ENCODE measurements at regions not wholly inside any gene's neighbourhood (a gene's known extent, or its start where the extent isn't known, plus 50 kb on each side); places are given as distances from the start of the nearest gene placed in this dataset.
"Not testable (repeated sequence)": the region's sequence is repeated elsewhere in the genome, so short reads cannot be mapped to it uniquely, and the experiment has no call there.

DNA sequence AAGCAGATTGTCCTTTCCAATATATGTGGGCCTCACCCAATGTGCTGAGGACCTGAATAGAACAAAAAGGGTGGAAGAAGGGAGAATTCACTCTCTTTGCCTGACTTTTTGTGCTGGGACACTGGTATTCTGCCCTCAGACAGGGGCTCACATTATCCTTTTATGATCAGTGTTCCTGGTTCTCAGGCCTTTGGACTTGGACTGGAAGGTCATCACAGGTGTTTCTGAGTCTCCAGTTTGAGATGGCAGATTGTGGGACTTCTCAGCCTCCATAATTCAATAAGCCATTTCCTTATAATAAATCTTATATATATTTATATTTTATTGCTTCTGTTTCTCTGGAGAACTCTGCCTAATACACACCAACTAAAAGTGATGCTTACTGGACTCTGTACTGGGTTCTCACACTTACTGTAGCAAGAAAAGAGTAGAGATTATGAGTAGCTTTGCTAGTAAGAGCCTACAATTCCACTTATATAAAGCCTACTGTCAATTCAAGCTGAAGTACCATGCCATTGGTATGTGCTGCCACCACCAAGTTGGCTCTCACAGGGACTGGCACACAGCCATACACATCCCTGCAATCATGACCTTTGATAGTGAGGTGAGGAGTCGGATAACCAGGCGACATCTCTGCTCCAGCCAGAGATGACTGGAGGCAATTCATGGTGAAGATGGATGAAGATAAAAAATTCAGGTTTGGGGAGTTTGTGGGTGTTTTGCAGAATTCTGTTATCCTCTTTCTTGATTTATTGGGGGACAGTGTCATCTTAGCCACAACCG lies 130.7 kb upstream of the NR3C1 start:
- DNase-seq (ENCODE audit: low spot score) = no peak

DNA sequence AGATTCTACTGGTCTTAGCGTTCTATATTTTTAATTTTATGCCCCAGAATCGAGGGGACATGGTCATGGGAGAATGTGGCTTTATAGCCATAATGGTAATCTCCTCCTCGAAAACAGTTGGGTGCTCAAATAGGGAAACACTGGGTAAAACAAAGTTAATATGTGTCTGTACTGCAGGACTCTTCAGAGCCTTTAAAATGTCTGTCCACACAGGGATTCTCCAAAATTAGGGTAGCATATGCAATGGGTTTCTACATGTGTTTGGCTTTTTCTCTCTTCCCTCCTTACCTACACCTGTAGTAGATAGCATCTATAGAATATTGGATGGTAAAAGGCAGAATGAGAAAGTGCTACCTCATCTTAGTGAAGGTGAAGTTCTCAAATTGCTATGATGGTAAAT lies 130.0 kb upstream of the NR3C1 start:
- no peak for DNase-seq (ENCODE audit: low spot score)

DNA sequence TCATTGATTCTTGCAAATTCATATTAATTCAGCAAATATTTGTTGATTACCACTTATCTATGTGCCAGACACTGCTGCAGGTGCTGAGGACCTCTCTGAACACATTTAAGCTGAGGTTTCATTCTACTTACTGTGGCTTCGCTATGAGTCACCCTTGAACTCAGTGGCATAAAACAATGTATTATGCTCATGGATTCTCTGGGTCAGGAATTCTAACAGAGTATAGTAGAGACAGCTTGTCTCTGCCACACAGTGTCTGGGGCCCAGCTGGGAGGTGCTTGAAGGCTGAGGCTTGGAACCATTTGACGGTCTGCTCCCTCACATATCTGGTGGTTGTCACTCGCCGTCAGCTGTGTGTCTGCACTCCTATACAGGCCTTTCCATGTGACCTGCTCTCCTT lies 124.3 kb upstream of the NR3C1 start:
- no peak for DNase-seq (ENCODE audit: low spot score)

DNA sequence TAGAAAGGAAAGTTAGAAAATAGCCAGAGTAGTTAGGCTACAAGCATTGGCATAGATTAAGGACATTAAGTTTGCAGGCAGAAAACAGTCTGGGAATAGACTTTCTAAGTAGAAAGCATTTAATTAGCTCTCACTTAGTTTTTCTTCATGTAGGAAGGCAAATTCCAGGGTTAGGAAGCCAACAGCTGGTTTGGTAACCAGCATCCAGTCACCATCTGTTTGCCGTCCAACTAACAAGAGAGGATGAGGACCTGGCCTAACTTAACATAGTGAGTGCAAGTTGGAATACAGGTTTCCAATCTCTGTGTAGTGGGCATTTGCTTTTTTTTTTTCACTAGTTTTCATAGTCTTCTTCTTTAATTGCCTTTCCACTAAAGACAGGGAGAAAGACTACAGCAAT lies 121.7 kb upstream of the NR3C1 start:
- DNase-seq (ENCODE audit: low spot score) = no peak

DNA sequence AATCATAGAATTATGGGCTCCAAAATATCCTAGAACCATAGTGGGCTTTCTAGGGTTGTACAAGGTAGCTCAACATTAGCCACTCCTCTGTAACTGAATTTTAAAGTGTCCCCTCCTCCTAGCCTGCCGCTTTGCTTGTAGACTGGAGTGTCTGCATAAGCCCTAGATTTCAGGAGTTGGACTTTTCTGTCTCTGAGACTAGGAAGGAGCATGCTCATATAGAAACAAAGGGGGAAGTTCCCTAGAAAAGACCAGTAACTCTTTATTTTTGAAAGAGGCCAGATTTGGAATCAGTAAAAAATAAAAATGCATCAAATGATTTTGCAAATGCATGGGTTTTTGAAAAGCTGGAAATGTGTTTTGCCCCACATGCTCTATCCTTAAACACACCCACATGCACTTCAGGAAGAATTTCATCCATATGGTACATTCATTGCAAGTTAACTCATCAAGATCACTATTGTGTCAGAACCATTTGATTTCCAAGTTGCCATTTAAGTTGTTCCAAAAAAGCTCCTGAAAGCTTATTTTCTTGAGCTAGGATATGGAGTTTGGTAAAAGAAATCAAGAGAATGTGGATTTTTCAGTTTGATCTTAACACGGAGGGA lies 121.0 kb upstream of the NR3C1 start:
- no peak for DNase-seq (ENCODE audit: low spot score)

DNA sequence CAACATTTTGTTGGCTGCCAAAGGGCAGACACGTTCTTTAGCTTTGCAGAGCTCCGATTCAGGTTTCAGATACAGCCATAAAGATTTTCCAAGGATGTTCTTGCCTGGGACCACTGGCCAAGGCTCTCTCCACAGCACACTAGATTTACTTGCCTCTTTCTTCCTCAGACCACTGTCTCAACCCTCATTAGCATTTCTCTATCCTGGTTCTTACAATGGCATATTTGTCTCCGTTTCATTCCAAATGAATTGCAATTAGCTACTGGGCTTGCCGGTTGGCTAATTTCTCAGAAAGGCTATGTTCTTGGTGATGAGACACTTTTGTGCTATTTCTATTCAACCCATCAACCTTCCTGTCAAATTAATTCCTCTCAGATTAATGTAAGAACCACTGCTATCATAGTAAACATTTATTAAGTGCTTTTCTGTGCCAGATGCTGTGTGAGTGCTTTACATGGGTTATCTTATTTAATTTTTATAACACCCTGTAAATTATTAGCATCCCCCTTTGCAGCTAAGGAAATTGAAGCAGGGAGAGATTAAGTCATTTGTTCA lies 118.4 kb upstream of the NR3C1 start:
- DNase-seq (ENCODE audit: low spot score) = no peak

DNA sequence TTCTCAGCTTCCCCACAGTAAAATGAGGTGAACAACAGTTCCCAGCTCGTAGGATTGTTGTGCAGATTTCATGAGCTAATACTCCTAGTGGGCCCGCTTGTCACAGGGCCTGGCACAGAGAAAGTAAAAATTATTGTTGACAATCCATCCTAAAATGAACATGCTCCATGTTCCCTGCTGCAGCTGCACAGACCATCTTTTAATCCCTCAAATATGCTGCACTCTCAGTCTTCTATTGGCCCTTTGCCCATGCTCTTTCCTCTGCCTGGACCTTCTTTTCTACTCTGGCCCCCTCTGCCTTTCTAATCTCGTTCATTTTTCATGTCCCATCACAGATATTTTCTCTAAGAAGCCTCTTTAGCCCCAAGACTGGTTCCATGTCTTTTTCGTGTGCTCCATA lies 117.7 kb upstream of the NR3C1 start:
- DNase-seq (ENCODE audit: low spot score) = no peak

DNA sequence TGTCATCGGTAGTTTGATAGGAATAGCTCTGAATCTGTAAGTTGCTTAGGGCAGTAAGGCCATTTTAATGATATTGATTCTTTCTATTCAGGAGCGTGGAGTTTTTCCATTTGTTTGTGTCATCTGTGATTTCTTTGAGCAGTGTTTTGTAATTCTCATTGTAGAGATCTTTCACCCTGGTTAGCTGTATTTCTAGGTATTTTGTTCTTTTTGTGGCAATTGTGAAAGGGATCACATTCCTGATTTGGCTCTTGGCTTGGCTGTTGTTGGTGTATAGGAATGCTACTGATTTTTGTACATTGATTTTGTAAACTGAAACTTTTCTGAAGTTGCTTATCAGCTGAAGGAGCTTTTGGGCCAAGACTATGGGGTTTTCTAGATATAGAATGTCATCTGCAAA lies 115.7 kb upstream of the NR3C1 start:
- not testable (repeated sequence) for DNase-seq (ENCODE audit: low spot score)

DNA sequence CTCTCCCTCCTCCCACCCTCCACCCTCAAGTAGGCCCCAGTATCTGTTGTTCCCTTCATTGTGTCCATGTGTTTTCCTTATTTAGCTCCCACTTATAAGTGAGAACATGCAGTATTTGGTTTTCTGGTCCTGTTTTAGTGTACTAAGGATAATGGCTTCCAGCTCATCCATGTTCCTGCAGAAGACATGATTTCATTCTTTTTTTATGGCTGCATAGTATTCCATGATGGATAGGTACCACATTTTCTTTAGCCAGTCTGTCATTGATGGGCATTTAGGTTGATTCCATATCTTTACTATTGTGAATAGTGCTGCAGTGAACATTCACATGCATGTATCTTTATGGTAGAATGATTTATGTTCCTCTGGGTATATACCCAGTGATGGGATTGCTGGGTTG lies 114.3 kb upstream of the NR3C1 start:
- not testable (repeated sequence) for DNase-seq (ENCODE audit: low spot score)

DNA sequence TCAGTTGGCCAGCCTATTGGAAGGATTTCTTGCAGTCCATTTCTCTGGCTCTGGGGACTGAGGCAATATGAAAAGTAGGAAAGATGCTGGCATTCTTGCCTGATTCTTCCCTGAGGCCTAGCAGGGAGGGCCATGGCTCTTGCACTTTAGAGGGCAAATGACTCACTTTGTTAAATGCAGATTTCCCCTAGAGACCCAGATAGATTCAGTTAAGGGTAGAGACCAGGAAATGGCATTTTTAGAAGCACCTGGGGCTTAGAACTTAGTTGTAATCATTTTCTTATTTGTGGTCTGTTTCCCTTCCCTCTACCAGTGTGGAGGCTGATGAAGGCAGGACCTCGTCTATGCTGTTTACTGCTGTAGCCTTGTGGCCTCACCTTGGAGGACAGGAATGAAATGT lies 112.8 kb upstream of the NR3C1 start:
- no peak for DNase-seq (ENCODE audit: low spot score)

DNA sequence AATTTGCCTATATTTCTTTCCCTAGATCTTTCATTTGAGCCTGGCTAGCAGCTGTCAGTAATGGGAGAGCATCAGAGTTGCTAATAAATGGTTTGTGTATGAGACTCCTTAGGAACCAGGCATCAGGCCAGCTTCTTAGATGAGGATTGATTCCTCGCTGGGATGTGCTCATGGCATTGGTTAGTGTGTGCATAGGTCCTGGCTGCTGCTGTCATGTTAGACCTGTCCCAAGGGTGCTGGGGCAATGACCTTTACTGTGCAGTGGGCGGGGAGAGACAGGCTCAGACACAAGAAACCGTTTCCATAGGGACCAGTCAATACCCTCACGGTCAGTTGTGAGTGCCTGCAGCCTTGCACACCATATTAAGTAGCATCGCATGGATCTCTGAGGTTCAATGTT lies 112.3 kb upstream of the NR3C1 start:
- no peak for DNase-seq (ENCODE audit: low spot score)

DNA sequence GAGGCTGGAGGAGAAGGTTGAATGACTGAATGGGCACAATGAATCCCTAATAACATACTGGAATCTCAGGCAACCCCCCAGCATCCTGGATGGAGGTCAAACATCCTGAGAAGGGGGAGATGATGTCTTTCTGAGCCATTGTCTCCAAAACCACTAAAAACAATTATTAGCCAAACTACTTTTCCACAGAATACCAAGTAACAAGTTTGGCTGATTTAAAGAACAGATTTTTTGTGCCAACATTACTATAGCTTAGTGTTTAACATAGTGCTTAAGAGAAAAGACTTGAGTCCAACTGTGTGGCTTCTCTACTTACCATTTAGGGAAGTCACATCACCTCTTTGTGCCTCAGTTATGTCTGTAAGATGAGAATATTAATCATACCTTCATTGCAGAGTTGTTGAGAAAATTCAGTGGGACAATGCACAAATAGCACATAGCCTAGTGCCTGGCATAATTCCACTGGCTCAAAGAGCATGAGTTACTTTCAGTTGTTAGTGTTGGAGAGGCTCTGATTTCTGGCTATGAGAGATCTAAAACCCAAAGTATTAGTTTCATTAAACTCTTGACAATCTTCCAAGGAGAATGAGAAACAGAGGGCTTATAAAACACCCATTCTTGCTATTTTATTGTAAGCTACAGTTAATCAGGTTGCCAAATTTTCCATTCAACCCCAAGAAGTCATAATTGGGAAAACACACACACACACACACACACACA lies 111.3 kb upstream of the NR3C1 start:
- no peak for DNase-seq (ENCODE audit: low spot score)

DNA sequence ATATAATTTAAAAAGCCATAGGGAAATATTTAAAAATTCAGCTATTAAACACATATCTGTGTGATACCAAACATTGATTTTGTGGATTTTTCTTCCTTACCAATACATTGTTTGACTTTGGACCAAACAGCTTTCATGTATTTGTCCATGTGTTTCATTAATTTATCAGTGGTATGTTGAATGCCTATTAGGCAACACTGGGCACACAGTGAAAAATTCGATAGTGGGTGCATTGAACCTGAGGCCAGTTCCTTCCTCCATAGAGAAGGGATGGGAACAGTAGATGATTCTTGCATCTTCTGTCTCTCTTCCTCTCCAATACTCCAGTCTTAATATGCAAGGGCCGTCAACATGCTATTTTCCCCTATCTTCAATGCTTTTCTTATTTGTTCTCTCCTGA lies 110.2 kb upstream of the NR3C1 start:
- DNase-seq (ENCODE audit: low spot score) = no peak

DNA sequence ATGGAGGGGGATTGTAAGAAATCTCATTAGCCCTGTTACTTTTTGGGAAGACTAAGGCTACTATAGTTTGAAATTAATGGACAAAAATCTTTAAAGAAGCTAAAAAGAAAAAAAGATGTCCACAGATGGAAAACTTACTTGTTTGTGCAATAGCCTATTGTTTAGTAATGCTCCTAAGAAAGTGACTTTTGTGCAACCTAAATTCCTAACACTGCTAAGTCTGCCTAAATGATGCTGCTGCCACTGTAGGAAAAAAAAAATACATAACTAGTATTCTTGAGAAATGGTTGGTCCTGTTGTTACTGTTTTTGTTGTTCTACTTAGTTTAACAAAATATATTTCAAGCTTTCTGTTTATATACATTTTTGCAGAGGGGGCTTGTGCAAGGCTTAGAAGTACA lies 108.2 kb upstream of the NR3C1 start:
- DNase-seq (ENCODE audit: low spot score) = no peak

DNA sequence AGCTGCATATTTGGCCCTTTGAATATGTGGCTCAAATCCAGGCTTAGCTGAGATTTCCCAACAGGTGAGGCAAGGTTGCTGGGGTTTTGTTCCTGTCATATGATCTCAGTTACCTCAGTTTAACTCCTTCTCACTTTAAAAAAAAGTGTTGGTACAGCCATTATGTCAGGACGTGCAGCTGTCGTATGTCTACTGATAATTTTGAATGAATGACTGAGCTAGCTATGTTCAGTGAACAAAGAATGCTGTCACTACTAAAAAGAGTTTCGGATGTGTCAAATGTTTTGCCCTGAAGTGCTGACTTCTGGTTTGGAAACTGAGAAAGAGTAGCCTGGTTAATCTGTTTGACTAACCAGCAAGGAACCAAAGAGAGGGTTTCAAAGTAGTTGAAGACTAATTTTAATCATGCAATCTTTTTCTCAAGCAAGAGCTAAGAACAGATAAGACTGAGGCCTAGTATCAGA lies 106.3 kb upstream of the NR3C1 start:
- DNase-seq (ENCODE audit: low spot score) = no peak

DNA sequence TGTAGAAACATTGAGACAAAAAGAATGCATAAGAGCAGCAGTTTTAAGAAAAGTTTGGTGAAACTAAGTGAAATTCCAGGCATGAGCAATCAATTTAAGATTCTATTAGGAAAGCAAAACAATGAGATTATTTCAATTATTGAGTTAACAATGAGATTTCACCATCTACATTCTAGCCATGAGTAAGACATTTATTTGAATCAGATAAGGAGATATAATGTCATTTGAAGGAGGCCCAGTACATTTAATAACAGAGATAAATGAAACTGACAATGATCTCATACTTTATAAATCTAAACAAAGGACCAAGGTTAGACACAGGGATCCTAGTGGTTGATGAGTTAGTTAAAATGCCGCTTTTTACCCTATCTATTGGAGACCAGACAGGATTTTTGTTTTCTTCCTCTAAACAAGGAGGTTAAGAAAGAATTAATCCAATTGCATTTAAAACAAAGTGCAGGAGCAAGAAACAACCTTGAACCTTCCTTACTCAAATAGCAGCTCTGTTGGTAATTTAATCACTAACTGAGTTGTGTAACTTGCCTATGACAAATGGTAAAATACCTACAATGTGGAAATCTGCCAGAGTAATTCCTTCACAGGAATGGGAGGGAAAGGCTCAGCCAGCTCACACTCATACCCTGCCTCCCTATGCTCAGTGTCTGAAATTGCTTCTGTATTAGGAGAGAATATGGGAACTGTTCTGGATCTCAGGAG lies 103.5 kb upstream of the NR3C1 start:
- peak; percentile 21 for DNase-seq (ENCODE audit: low spot score)

DNA sequence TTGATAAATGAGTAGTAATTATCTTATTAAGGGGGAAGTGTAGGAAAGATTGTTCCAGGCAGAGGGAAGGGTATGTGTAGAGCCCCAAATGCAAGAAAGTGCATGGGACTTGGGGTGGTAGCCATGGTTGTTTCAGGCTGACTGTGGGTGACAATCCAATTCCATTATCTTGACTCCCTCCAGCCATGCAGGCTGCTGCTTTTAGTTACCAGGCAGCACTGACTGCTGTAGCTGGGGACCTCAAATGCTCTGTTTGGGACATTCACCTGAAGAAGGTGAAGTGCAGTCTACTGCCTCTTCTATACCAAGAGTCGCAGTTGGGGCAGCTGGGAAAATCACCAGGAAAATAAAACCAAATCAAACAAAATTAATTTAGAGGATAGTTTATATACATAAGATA lies 102.4 kb upstream of the NR3C1 start:
- DNase-seq (ENCODE audit: low spot score) = no peak

DNA sequence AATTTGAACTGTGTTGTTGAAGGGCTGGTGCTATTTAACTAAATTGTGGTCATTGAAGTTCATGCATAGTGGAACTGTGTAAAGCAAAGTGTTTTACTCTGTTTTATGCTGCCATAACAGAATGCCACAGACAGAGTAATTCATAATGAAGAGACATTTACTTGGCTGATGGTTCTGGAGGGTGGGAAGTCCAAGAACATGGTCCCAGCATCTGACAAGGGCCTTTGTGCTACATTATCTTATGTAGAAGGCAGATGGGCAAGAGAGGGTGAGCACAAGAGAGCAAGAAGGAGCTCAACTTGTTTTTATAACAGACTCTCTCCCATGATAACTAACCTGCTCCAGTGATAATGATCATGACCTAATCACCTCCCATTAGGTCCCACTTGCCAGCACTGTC lies 101.9 kb upstream of the NR3C1 start:
- no peak for DNase-seq (ENCODE audit: low spot score)

DNA sequence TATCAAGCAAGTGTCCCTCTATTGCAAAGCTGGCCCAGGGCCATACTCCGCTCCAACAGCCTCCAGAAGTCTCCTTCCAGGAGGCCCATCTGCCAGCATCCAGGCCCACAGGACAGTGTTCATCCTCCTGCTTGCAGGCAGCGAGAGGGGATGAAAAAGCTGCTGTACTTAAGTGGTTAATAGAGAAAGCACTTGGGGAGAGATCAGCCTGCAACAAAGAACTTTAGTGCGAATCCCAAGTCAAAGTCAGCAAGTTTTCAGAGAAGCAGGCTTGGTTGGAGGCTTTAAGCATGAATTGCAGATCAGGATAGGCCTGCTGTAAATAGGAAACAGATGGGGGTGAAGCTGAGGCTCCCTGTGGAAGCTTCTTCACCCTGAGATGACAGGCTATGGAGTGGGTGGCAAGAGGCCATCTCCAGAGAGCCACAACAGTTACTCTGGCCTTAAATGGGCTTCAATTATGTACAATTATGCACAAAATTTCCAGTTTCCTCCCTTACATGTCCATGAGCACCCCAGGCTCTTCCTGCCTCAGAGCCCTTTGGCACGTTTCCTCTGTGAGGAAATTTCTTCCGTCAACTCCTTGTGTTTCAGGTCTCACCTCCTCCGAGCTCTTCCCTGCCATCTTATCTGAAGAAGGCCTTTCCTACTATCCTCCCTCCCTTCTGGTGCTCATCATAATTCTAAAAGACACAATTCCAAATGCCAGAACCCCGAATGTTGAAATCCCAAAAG lies 98.0 kb upstream of the NR3C1 start:
- DNase-seq (ENCODE audit: low spot score) = no peak

DNA sequence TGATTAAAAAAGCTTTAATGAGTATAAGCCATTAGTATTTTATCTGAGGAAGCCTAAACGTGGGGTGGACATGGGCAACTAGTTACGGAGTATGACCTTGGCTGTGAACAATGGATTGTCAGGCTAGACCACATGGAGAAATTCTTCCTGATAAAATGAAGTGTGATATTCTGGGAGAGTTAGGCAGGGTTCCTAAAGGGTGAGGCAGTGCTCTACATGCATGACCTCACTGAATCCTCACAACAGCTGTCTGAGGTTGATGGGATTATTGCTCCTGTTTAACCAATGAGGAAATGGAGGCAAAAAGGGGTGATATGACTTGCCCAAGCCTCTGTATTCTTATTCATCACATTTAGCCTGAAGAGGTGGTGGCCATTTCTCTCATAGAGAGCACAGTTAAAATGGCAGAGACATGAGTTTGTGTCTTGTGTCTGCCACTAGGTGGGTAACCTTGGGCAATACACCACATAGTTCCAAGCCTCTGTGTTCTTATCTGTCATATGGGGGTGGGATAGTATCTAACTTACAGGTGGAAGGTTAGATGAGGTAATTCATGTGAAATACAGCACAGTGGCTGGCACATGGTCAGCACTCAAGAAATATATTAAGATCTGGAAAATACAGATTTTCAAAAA lies 96.1 kb upstream of the NR3C1 start:
- no peak for DNase-seq (ENCODE audit: low spot score)

DNA sequence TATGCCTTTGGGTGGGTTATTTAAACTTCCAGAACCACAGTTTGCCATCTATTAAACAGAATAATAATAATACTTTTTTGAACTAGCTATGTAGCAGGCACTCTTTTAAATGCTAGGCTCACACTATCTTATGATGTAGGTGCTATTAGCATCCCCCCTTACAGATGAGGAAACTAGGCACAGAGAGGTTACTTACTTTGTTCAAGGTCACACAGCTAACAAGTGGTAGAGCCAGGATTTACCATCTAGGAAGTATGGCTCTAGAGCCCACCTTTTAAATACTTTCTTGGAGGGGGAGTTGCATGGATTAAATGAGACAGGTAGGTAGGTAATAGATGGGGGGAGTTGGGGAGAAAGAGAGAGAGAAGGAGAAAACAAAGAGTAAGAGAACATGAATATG lies 95.3 kb upstream of the NR3C1 start:
- DNase-seq (ENCODE audit: low spot score) = no peak

Data from LoVo (cell line).